HG02938 (cell line): ENCODE measurements at regions not wholly inside any gene's neighbourhood (a gene's known extent, or its start where the extent isn't known, plus 50 kb on each side); places are given as distances from the start of the nearest gene placed in this dataset.
"Not testable (repeated sequence)": the region's sequence is repeated elsewhere in the genome, so short reads cannot be mapped to it uniquely, and the experiment has no call there.

Experiments
- ATAC-seq: cut with Tn5 transposase; IDR thresholded peaks from one replicate; pipeline ENCODE4 v1.9.1; 2021; ENCODE audit warnings: mild to moderate bottlenecking, moderate library complexity; ENCODE audit not compliant: unreplicated experiment

GRCh38 chrX:110511238-110511637 lies 152.6 kb downstream of the RTL9 start:
- ATAC-seq, result no peak

- no peak for ATAC-seq
Observed at GRCh38 chrX:110512341-110512740, 153.7 kb downstream of the RTL9 start.

DNA sequence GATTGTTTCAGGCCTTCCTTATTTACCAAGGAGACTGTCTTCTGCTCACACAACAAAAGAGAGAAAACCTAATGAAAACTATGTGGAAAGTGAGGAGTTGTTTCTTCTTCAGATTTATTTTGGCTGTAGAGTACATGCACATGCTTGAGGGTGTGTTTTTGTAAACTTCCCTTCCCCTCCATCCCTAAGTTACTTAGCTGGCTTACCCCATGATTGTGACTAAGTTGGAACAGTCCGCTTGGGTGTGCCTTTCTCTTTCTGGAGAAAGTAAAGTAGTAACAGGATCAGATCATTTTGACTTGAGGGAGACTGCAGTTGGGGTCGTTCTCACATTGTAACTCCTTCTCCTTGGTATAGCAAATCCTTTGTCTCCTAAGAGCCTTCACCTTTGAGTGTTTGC lies 155.9 kb downstream of the RTL9 start:
- no peak for ATAC-seq

GRCh38 chrX:110519501-110519900 lies 160.9 kb downstream of the RTL9 start:
- ATAC-seq, result no peak

DNA sequence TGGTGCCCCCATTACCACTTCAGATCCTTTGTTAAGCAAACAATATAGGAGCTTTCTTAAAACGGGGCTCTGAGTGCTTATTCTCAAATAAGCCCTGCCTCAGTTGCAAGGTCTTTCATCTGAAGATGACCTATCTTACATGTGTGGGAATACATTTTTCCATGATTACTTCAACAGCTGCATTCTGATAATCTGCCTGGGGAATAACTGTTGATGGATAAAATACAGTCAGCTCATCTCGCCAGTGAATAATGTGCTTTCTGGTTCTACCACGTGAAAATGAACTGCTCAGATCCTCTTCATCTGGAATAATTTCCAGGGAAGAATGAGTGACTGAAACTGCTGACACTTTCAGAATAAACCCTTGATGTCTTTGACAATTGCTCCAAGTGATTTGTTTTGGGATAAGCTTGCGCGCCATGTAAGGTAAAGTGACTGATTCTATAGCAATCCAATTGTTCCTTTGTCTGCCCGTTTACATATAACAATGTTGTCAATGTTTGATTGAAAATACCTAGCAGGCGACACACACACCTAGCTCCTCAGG lies 161.3 kb downstream of the RTL9 start:
- ATAC-seq, result no peak

DNA sequence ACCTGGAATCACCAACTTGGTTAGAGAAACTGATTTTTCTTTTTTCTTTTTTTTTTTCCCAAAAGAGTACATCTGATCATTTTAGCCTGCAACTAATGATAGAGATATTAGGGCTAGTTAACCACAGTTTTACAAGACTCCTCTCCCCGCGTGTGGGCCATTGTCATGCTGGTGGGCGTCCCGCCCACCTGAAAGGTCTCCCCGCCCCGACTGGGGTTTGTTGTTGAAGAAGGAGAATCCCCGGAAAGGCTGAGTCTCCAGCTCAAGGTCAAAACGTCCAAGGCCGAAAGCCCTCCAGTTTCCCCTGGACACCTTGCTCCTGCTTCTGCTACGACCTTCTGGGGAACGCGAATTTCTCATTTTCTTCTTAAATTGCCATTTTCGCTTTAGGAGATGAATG lies 162.0 kb downstream of the RTL9 start:
- ATAC-seq, result not testable (repeated sequence)

GRCh38 chrX:110531873-110532580 lies 173.4 kb downstream of the RTL9 start:
- no peak for ATAC-seq

GRCh38 chrX:110532581-110532931 lies 173.9 kb downstream of the RTL9 start:
- ATAC-seq, result no peak

DNA sequence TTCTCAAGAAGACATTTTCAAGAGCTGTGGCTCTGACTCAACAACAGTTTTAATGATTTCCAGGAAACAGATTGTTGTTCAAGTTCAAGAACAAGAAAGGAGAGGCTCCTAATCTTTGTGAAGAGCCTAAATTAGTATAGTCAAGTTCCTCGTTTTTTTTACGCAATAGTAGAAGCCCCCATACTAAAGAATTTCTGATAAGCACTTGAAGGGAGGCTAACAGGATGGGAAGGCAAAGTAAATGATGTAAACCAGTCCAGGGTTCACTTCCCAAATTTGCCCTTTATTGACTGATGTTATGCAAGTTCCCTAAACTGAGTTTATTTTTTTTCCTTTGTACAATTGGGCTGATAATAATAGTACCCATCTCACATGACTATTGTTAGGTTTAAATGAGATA lies 178.2 kb downstream of the RTL9 start:
- no peak for ATAC-seq

DNA sequence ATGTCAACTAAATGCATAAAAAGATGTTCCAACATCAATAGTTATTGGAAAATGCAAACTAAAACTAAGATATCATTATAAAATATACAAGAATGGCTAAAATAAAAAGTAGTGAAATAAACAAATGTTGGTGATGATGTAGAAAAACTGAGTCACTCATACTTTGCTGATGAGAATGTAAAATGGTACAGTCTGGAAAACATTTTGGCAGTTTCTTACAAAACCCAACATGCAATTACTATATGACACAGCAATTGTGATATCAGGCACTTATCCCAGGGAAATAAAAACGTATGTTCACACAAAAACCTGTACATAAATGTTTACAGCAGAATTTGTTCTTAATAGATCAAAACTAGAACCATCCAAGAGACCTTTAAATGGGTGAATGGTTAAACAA lies 182.6 kb downstream of the RTL9 start:
- ATAC-seq, result no peak

- not testable (repeated sequence) for ATAC-seq
Observed at GRCh38 chrX:110550854-110551253, 192.2 kb downstream of the RTL9 start.

- no peak for ATAC-seq
Observed at GRCh38 chrX:110557864-110558263, 199.2 kb downstream of the RTL9 start.

DNA sequence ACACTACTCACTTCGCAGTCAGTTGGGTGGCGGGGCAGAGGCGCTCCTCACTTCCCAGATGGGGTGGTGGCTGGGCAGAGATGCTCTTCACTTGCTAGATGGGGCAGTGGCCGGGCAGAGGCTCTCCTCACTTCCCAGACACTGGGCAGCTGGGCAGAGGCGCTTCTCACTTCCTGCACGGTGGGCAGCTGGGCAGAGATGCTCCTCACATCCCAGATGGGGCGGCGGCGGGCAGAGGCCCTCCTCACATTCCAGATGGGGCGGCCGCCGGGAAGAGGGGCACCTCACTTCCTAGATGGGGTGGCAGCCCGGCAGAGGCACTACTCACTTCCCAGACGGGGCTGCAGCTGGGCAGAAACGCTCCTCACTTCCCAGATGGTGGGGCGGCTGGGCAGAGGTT lies 199.8 kb downstream of the RTL9 start:
- ATAC-seq, result no peak

- ATAC-seq, result no peak
Observed at GRCh38 chrX:110561034-110561433, 202.4 kb downstream of the RTL9 start.

DNA sequence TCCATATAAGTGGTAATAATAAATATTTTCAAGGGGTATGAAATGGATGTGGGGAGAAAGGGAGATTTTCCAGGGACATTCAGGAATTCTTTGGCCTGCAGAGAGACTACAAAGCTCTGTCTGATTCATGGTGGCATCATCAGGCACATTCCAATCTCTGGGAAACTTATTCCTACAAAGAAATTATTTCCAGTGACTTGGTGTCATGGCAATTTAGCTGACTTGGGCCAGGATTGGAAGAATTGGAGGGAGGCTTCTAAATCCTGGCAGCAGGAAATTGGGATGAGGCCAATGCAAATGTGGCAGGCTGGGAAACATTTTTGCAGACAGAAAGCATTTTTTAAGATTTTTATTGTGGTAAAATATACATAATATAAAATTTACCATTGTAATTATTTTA lies 204.6 kb downstream of the RTL9 start:
- no peak for ATAC-seq

GRCh38 chrX:110568441-110568840 lies 209.8 kb downstream of the RTL9 start:
- ATAC-seq, result no peak

DNA sequence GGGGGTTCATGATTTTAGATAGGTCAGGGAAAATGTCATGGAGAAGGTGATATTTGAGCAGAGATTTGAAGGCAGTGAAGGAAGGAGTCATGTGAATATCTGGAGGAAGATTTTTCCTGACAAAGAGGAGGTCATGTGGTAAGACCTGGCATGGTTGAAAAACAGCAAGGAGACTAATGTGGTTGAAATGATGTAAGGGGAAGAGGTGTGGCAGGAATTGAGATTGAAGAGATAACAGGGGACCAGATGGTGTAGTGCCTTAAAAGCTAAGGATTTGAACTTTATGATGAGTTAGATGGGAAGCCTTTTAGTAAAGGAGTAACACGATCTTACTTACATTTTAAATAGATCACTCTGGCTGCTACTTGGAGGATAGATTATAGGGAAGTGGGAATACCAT lies 210.9 kb downstream of the RTL9 start:
- no peak for ATAC-seq

- ATAC-seq, result no peak
Observed at GRCh38 chrX:110578270-110578669, 217.3 kb downstream of the CHRDL1 start.

DNA sequence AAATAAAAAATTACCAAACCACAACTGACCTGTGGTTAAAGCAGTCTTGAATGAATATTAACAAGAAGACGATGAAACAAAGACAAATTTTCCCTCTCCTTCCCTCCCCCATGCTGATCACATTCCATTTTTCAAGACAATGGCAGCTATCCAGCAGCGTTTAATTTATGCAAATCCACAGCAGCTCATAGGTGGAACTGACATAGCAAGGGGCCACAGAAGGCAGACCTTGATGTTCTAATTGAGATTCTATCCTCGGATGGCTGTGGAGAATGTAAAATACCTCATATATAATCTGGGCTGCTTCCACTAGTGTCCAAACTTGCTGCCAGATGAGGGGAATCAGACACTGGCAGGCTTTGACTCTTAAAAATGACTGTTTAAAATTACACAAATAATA lies 211.5 kb downstream of the CHRDL1 start:
- no peak for ATAC-seq

GRCh38 chrX:110588164-110588563 lies 207.5 kb downstream of the CHRDL1 start:
- ATAC-seq, result no peak

DNA sequence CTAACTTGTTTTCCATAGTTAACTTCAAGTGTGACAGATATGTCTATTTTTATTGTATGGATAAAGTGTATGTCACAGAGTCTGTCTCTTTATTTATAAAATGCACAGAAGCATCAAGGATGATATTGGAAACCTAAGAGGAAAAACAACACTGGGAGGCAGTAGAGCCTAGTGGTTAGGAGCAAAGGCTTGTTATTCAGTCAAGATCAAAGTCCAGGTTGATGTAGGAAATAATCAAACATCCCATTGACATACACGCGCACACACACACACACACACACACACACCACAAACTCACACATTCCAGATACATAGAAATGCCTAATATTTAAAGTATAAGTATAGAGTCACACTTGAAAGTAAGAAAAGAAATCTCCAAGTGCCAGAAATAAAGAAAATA lies 206.8 kb downstream of the CHRDL1 start:
- ATAC-seq, result no peak

- ATAC-seq, result no peak
Observed at GRCh38 chrX:110600745-110601310, 194.8 kb downstream of the CHRDL1 start.

DNA sequence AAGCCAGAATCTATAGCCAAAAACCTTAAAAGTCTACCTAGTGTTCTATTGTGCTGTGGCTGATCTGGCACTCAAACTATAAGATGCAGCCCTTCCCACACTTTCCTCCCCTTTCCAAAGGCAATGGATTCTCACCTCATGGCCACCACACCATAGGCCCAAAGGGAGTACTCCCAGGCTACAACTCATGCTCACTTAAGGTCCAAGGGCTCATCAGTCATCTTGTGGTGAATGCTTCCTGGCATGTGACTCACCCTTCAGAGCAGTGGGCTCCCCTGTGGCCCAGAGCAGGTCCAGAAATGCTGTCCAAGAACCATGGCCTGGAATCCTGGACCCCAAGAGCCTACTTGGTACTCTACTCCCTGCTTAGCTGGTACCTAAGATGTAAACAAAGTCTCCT lies 181.0 kb downstream of the CHRDL1 start:
- no peak for ATAC-seq
